ENCODE measurements at regions not wholly inside any gene's neighbourhood (a gene's known extent, or its start where the extent isn't known, plus 50 kb on each side); places are given as distances from the start of the nearest gene placed in this dataset.

GRCh38 chr1:187237542-187237941 is 408.8 kb downstream of the PLA2G4A start:
- no peak for DNase-seq

DNA sequence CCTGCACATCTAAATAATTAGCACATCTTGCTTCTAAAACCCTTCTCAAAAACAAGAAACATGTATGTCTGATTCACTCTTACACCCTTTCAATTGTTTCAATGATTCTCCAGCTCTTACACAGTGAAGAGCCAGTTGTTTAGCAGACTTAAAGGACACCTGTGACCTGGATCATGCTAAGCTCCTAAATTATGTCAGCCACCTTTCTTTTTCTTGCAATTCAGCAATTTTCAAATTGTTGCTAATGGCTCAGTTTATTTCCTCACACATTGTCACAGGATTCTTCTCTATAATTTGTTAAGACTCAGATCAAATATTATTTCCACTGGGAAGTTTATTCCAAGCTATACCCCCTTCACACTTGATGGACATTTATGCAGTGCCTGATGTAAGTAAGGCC is 413.2 kb downstream of the PLA2G4A start:
- no peak for DNase-seq

- no peak for DNase-seq
Measured at GRCh38 chr1:187244623-187245022, 415.9 kb downstream of the PLA2G4A start.

DNA sequence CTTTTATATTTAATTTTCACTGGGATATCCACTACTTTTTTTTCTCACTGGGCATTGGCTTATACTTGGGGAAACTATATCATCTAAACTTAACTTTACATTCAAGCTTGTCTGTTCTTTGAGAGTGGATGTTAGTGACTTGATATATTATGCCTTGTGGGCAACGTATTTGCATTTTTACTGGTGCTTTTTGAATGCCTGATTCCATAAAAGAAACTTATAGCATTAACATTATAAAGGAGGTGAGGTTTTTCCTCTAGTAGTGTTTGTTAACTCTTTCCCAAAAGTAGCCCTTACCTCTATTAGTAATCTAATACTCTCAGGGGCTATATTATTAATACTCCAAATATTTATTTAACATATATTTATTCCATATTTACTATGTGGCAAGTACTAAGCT is 416.5 kb downstream of the PLA2G4A start:
- DNase-seq, result no peak

DNA sequence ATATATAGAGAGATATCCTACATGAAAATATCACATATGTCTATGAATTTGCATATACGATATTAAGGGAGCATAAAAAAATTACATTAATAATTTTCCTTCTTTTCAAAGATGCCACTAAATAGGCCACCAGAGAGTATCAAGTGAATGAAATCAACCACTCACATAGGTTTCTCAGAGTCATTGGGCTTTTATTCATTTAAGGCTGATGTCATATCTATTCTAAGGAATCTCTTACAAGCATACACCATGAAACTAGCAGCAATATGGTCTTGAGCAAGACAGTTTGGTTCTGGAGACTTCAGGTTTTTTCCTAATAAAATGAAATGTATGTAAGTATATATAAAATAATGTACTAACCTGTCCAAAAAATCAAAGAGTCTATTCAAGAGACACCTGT is 420.4 kb downstream of the PLA2G4A start:
- DNase-seq, result no peak

DNA sequence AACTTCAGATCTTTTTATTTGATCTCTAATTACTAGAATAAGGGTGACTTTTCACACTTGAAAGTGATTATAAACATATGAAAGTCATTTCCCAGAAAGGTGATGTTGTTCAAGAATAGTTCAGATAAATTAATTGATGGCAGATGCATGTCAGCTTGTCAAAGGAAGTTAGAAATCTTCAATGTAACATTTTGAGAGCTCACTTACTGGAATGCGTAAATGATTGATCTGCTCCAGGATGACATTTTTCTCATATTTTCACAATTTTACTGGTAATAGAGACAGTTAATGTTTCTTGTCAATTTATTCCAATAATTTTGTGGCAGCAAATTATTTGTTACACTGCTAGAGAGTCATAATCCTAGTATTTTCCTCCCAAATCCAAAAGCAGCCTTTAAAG is 424.2 kb downstream of the PLA2G4A start:
- DNase-seq, result no peak

GRCh38 chr1:187257476-187257875 is 428.7 kb downstream of the PLA2G4A start:
- DNase-seq, result no peak

DNA sequence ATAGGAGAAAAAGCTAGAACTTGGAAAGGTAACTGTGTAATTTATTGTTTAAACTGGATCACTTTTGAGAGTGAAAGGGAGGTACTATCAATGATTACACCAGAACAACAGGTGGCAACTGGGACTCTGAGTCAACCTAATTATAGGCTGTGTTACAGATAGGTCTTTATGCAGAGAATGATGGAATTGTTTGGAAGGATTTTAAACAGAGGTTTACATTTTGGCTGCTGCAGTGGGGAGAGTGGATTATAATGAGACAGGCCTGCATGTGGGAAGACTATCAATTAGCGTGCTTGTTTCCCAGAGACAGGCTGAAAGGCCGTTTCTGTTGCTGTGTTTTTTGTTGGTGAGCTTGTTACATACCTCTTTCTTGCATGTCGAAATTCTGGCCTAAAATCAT is 432.9 kb downstream of the PLA2G4A start:
- no peak for DNase-seq

DNA sequence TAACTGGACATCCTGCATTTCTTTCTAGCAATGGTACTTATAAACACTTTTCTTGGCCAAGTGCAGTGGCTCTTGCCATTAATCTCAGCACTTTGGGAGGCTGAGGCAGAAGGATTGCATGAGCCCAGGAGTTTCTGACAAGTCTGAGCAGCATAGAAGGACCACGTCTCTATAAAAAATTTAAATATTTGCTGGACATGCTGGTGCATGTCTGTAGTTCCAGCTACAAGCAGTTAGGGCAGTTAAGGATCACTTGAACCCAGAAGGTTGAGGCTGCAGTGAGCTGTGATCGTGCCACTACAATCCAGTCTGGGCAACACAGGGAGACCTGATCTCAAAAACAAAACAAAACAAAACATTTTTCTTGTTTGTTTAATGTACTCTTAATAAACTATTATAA is 434.0 kb downstream of the PLA2G4A start:
- no peak for DNase-seq

GRCh38 chr1:187264995-187265602 is 436.4 kb downstream of the PLA2G4A start:
- no peak for DNase-seq

GRCh38 chr1:187266051-187266450 is 437.3 kb downstream of the PLA2G4A start:
- DNase-seq, result no peak

GRCh38 chr1:187267827-187268226 is 439.1 kb downstream of the PLA2G4A start:
- DNase-seq, result no peak

DNA sequence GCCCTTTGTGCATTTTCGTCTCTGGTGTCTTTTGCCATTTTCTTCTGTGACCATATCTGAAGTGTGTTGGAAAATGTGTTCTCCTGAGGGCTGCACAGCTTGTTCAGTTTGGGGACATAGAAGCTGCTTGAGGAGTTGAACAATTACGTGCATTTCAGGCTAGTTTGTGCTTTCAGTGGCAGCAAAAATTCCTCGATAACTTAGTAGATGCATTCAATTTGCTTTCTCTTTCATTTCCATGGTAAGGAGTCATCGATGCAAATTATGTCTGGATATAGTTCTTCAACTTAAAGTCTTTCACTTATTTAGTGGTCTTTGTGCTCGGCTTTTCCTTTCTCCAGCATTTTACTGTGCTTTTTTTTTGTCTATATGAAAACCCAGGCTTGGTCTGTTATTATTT is 441.5 kb downstream of the PLA2G4A start:
- DNase-seq, result no peak

DNA sequence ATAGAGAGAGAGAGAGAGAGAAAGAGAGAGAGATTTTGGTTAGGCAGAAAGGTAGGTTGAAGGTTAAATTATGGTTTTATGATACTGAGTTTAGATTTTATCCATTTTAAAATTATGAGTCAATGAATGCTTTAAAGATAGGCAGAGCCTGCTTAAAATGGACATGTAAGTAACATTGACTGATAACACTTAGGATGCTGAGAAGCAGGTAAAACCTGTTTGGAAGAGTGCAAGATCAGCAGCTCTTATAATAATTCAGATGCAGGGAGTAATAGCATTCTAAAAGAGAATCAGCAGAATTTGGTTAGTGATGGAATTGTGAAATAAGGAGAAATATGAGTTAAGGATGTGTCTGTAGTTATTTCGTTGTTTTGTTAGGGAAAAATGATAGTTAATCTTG is 446.6 kb downstream of the PLA2G4A start:
- no peak for DNase-seq

DNA sequence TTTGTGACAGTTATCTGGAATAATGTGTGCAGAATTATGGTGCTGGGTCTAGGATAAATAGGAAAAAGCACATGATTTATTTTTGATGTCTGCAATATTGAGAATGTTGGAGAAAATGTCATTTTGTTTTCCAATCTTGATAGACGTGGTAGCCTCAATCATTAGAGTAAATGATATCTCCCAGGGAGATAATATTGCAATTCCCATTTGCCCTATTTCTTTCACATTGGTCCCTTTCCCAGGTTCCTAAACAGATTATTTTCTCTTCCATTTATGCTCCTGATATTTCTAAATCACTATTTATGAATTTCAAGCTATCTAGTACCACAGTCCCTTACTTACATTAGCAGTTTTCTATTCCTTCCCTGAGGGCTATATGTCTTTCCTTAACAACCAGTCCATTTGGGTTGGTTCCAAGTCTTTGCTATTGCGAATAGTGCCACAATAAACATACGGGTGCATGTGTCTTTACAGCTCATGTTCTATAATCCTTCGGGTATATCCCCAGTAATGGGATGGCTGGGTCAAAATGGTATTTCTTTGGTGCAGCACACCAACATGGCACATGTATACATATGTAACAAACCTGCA is 447.3 kb downstream of the PLA2G4A start:
- DNase-seq, result no peak

DNA sequence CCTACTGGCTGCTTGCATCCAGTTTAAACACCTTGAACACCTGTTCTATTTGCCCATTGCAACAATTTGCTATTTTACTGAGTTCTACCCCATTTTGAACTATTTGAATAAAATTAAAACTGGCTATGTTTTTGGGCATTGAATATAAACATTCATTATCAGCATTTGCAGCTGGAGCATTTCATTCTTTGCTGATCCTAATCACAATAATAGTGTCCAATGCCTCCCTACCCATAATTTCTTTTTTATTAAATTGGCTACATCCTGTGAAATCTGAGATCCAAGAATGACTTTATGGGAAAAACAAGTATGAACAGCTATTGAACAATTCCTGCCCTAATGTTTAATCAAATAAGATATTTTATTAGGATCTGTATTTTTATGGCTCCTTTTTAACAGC is 447.9 kb downstream of the PLA2G4A start:
- no peak for DNase-seq

- no peak for DNase-seq
Measured at GRCh38 chr1:187280031-187280430, 451.3 kb downstream of the PLA2G4A start.

- DNase-seq, result no peak
Measured at GRCh38 chr1:187281085-187281484, 452.3 kb downstream of the PLA2G4A start.

GRCh38 chr1:187283984-187284383 is 455.2 kb downstream of the PLA2G4A start:
- DNase-seq, result no peak

DNA sequence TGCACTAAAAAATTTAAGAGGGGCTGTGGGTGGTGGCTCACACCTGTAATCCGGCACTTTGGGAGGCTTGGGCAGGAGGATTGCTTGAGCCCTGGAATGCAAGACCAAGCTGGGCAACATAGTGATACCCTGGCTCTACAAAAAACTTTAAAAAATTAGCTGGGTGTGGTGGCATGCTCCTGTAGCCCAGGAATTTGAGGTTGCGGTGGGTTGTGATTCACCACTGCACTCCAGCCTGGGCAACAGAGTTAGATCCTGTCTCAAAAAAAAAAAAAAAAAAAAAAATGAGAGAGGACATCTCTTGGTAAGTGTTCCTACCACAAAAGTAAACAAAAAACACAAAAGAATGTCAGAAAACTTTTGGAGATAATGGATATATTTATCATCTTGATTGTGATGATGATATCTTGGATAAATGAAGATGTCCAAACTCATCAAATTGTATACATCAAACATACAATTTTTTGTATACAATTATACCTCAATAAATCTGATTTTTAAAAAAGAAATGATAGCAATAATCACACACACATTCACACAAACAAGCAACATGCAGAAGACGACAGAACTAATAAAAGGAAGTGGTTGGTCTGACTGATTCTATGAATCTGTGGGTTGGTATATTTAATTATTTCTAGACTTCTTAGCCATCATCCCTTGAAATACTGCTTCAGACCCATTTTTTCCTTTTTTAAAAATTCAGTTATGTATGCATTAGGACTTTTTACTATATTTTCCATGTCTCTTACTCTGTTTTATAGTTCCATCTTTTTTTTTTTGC is 465.9 kb downstream of the PLA2G4A start:
- no peak for DNase-seq

DNA sequence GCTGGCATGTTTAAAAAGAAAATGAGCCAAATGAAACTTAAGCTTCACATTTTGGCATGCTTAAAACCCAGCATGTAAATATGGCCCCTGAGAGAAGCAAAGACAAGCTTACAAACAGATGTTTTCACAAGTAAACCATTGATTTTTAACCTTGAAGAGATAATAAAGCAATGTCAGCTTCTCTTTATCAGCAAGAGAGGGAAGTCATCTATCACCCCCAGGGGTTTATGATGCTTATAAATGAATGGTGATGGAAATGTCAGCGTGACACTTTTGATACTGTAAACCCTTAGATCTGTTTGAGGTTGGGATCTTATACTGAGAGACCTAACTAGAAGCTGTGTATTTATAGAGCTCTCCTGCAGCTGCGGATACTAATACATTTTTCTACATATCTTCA is 471.3 kb downstream of the PLA2G4A start:
- DNase-seq, result no peak

GRCh38 chr1:187306710-187307415 is 478.1 kb downstream of the PLA2G4A start:
- DNase-seq, result no peak

DNA sequence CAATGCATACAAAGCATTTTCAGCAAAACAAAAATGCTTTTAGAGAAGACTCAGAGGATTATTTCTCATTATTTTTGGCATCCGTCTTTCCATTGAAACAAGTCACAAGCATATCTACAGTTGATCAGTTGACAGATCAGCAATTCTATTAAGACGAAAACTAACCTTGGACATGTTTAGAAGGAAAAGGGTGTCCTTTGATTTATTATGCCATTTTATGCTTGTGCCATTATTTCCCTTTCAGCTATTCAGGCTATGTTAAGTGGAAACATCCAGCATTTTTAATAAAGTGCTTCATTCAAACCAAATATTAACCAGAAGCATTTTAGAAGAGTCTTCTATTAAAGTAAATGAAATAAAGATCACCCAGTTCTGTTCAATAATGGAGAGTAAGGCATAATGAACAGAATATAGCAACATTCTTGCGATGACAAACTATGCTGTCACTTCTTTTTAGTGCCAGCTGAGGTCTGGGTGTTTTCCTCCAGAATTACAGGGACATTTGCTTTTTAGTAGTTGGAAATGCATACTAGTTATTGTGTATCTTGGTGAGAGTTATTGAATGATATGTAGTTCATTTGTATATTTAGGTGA is 481.4 kb downstream of the PLA2G4A start:
- DNase-seq, result no peak
